ENCODE measurements at regions not wholly inside any gene's neighbourhood (a gene's known extent, or its start where the extent isn't known, plus 50 kb on each side); places are given as distances from the start of the nearest gene placed in this dataset.
"Not testable (repeated sequence)": the region's sequence is repeated elsewhere in the genome, so short reads cannot be mapped to it uniquely, and the experiment has no call there.

GRCh38 chr13:71210861-71211260 lies 656.1 kb downstream of the DACH1 start:
- no peak for DNase-seq

- no peak for DNase-seq
Observed at GRCh38 chr13:71209217-71209616, 657.8 kb downstream of the DACH1 start.

- not testable (repeated sequence) for DNase-seq
Observed at GRCh38 chr13:71184583-71184982, 682.4 kb downstream of the DACH1 start.

GRCh38 chr13:71183352-71183751 lies 683.7 kb downstream of the DACH1 start:
- not testable (repeated sequence) for DNase-seq

- no peak for DNase-seq
Observed at GRCh38 chr13:71171740-71172139, 695.3 kb downstream of the DACH1 start.

GRCh38 chr13:71169180-71169579 lies 697.8 kb downstream of the DACH1 start:
- no peak for DNase-seq

- no peak for DNase-seq
Observed at GRCh38 chr13:71156550-71156949, 710.5 kb downstream of the DACH1 start.

GRCh38 chr13:71149498-71150363 lies 717.3 kb downstream of the DACH1 start:
- DNase-seq: peak; percentile 66

- DNase-seq: peak; percentile 41
Observed at GRCh38 chr13:71149046-71149445, 718.0 kb downstream of the DACH1 start.

- no peak for DNase-seq
Observed at GRCh38 chr13:71148396-71148795, 718.6 kb downstream of the DACH1 start.

- no peak for DNase-seq
Observed at GRCh38 chr13:71144883-71145282, 722.1 kb downstream of the DACH1 start.

GRCh38 chr13:71137101-71137500 lies 729.9 kb downstream of the DACH1 start:
- DNase-seq: no peak

GRCh38 chr13:71124230-71124629 lies 742.8 kb downstream of the DACH1 start:
- DNase-seq: no peak

- DNase-seq: no peak
Observed at GRCh38 chr13:71118779-71119364, 748.1 kb downstream of the DACH1 start.

GRCh38 chr13:71117920-71118319 lies 749.1 kb downstream of the DACH1 start:
- DNase-seq: no peak

GRCh38 chr13:71115301-71115700 lies 751.7 kb downstream of the DACH1 start:
- no peak for DNase-seq

- DNase-seq: no peak
Observed at GRCh38 chr13:71096421-71096820, 770.6 kb downstream of the DACH1 start.

GRCh38 chr13:71090990-71091389 lies 776.0 kb downstream of the DACH1 start:
- DNase-seq: no peak

- no peak for DNase-seq
Observed at GRCh38 chr13:71089056-71089455, 777.9 kb downstream of the DACH1 start.

GRCh38 chr13:71087432-71087831 lies 779.6 kb downstream of the DACH1 start:
- DNase-seq: no peak

GRCh38 chr13:71087006-71087405 lies 780.0 kb downstream of the DACH1 start:
- no peak for DNase-seq

- no peak for DNase-seq
Observed at GRCh38 chr13:71082631-71083030, 784.4 kb downstream of the DACH1 start.

GRCh38 chr13:71079638-71080037 lies 787.4 kb downstream of the DACH1 start:
- no peak for DNase-seq

GRCh38 chr13:71068041-71068440 lies 799.0 kb downstream of the DACH1 start:
- no peak for DNase-seq

All from DMS79 treated with DMSO at 0.1 percent for 48 hours (cell line).